ENCODE measurements at regions not wholly inside any gene's neighbourhood (a gene's known extent, or its start where the extent isn't known, plus 50 kb on each side); places are given as distances from the start of the nearest gene placed in this dataset.

GRCh38 chr6:144543006-144543871 lies 258.1 kb downstream of the UTRN start:
- peaks cover 78% of the 10 kb centered on the region for H3K36me3 ChIP-seq (ENCODE audit: control insufficient read depth, insufficient read depth, low read length)
- Mint-ChIP-seq H3K9me3 (peaks cover 0 to 4% (median 0%) of the 10 kb centered on the region in 7 donors), H3K4me1 (peaks cover 5 to 16% (median 9%) of the 10 kb centered on the region in 4 donors), H3K4me3 (no peak overlapping the region), H3K27ac (peak overlapping the region in 2 of 3 donors; percentile 55 to 72), H3K27me3 (no peaks in the 10 kb centered on the region), H3K36me3 (peaks cover 64% of the 10 kb centered on the region)
- H3K4me3 ChIP-seq (ENCODE audit: low read depth, low read length) = no peak overlapping the region
- DNase-seq (no peak), ATAC-seq (ENCODE audit: low read depth in 2 of 2) (no peak)
- H3K27me3 ChIP-seq (ENCODE audit: control insufficient read depth, insufficient read depth, low read length) = no peaks in the 10 kb centered on the region
- H3K27ac ChIP-seq (ENCODE audit: insufficient read depth, low read length, poor library complexity, severe bottlenecking) = no peak overlapping the region
- H3K9me3 ChIP-seq (ENCODE audit: control insufficient read depth in 2 of 2, low read length in 2 of 2) = no peaks in the 10 kb centered on the region
- no peaks in the 10 kb centered on the region for H3K4me1 ChIP-seq (ENCODE audit: control insufficient read depth, insufficient read depth, low read length, poor library complexity, severe bottlenecking)

DNA sequence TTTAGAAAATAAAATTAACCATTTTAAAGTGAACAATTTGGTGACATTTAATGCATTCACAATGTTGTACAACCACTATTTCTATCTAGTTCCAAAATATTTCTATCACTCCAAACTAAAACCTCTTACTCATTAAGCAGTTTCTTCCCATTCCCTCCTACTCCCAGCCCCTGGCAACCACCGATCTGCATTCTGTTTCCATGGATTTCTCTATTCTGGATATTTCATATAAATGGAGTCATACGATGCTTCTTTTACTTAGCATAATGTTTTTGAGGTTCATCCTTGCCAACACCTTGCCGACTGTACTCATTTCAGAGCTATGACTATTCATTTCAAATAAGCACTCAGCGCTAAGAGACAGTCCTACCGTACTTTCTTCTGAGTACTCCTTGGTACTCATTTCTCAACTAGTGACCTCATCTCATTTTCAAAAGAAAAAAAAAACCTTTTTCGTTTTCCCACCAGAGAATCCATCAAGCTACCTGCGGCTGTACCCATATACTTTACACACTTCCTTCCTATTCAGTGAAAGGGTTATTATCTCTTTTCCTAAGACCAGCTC lies 259.2 kb downstream of the UTRN start:
- H3K4me1 ChIP-seq (ENCODE audit: control insufficient read depth, insufficient read depth, low read length, poor library complexity, severe bottlenecking) = no peaks in the 10 kb centered on the region
- H3K4me3 Mint-ChIP-seq = no peak overlapping the region
- H3K27me3 ChIP-seq (ENCODE audit: control insufficient read depth, insufficient read depth, low read length) = no peaks in the 10 kb centered on the region
- no peaks in the 10 kb centered on the region for H3K27me3 Mint-ChIP-seq
- peaks cover 63% of the 10 kb centered on the region for H3K36me3 Mint-ChIP-seq
- peaks cover 80% of the 10 kb centered on the region for H3K36me3 ChIP-seq (ENCODE audit: control insufficient read depth, insufficient read depth, low read length)
- H3K27ac ChIP-seq (ENCODE audit: insufficient read depth, low read length, poor library complexity, severe bottlenecking) = no peak overlapping the region
- H3K4me3 ChIP-seq (ENCODE audit: low read depth, low read length) = no peak overlapping the region
- no peaks in the 10 kb centered on the region for H3K9me3 ChIP-seq (ENCODE audit: control insufficient read depth in 2 of 2, low read length in 2 of 2)
- DNase-seq = peak in 1 of 3 donors; percentile 6
- peaks cover 0 to 4% (median 0%) of the 10 kb centered on the region in 7 donors for H3K9me3 Mint-ChIP-seq
- peaks cover 5 to 16% (median 9%) of the 10 kb centered on the region in 4 donors for H3K4me1 Mint-ChIP-seq
- no peak for ATAC-seq (ENCODE audit: low read depth in 2 of 2)
- peak overlapping the region in 2 of 3 donors; percentile 47 to 74 for H3K27ac Mint-ChIP-seq

- Mint-ChIP-seq H3K36me3 (peaks cover 70% of the 10 kb centered on the region), H3K9me3 (peaks cover 0 to 4% (median 0%) of the 10 kb centered on the region in 7 donors), H3K4me3 (no peak overlapping the region), H3K27me3 (no peaks in the 10 kb centered on the region), H3K27ac (no peak overlapping the region), H3K4me1 (peaks cover 0 to 12% (median 8%) of the 10 kb centered on the region in 4 donors)
- no peaks in the 10 kb centered on the region for H3K4me1 ChIP-seq (ENCODE audit: control insufficient read depth, insufficient read depth, low read length, poor library complexity, severe bottlenecking)
- DNase-seq = no peak
- no peak for ATAC-seq (ENCODE audit: low read depth in 2 of 2)
- peaks cover 80% of the 10 kb centered on the region for H3K36me3 ChIP-seq (ENCODE audit: control insufficient read depth, insufficient read depth, low read length)
- no peaks in the 10 kb centered on the region for H3K9me3 ChIP-seq (ENCODE audit: control insufficient read depth in 2 of 2, low read length in 2 of 2)
- no peak overlapping the region for H3K4me3 ChIP-seq (ENCODE audit: low read depth, low read length)
- H3K27me3 ChIP-seq (ENCODE audit: control insufficient read depth, insufficient read depth, low read length) = no peaks in the 10 kb centered on the region
- no peak overlapping the region for H3K27ac ChIP-seq (ENCODE audit: insufficient read depth, low read length, poor library complexity, severe bottlenecking)
Observed at GRCh38 chr6:144546807-144547206, 261.7 kb downstream of the UTRN start.

GRCh38 chr6:144547409-144547808 lies 262.3 kb downstream of the UTRN start:
- Mint-ChIP-seq H3K27ac (no peak overlapping the region), H3K27me3 (no peaks in the 10 kb centered on the region), H3K36me3 (peaks cover 67% of the 10 kb centered on the region), H3K9me3 (peaks cover 0 to 4% (median 0%) of the 10 kb centered on the region in 7 donors), H3K4me1 (peaks cover 0 to 11% (median 4%) of the 10 kb centered on the region in 4 donors), H3K4me3 (no peak overlapping the region)
- no peaks in the 10 kb centered on the region for H3K9me3 ChIP-seq (ENCODE audit: control insufficient read depth in 2 of 2, low read length in 2 of 2)
- no peak for ATAC-seq (ENCODE audit: low read depth in 2 of 2)
- H3K27me3 ChIP-seq (ENCODE audit: control insufficient read depth, insufficient read depth, low read length) = no peaks in the 10 kb centered on the region
- H3K36me3 ChIP-seq (ENCODE audit: control insufficient read depth, insufficient read depth, low read length) = peaks cover 80% of the 10 kb centered on the region
- no peak overlapping the region for H3K27ac ChIP-seq (ENCODE audit: insufficient read depth, low read length, poor library complexity, severe bottlenecking)
- no peaks in the 10 kb centered on the region for H3K4me1 ChIP-seq (ENCODE audit: control insufficient read depth, insufficient read depth, low read length, poor library complexity, severe bottlenecking)
- H3K4me3 ChIP-seq (ENCODE audit: low read depth, low read length) = no peak overlapping the region
- DNase-seq = no peak

DNA sequence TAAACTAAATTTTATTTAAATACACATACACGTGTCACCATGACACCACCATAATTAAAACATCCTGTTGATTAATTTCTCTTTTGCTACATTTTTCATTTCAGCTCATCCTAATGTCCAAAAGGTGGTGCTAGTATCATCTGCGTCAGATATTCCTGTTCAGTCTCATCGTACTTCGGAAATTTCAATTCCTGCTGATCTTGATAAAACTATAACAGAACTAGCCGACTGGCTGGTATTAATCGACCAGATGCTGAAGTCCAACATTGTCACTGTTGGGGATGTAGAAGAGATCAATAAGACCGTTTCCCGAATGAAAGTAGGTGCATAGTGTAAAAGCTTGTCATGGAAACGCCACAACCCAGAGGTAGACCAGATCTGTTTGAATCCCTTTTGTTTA lies 263.4 kb downstream of the UTRN start:
- Histone ChIP-seq H3K4me3 (ENCODE audit: low read depth, low read length) (no peak overlapping the region), H3K27ac (ENCODE audit: insufficient read depth, low read length, poor library complexity, severe bottlenecking) (no peak overlapping the region), H3K36me3 (ENCODE audit: control insufficient read depth, insufficient read depth, low read length) (peaks cover 75% of the 10 kb centered on the region), H3K4me1 (ENCODE audit: control insufficient read depth, insufficient read depth, low read length, poor library complexity, severe bottlenecking) (no peaks in the 10 kb centered on the region), H3K9me3 (ENCODE audit: control insufficient read depth in 2 of 2, low read length in 2 of 2) (no peaks in the 10 kb centered on the region), H3K27me3 (ENCODE audit: control insufficient read depth, insufficient read depth, low read length) (no peaks in the 10 kb centered on the region)
- peaks cover 61% of the 10 kb centered on the region for H3K36me3 Mint-ChIP-seq
- H3K27me3 Mint-ChIP-seq = no peaks in the 10 kb centered on the region
- H3K4me3 Mint-ChIP-seq = no peak overlapping the region
- peaks cover 0 to 4% (median 0%) of the 10 kb centered on the region in 7 donors for H3K9me3 Mint-ChIP-seq
- DNase-seq (no peak), ATAC-seq (ENCODE audit: low read depth in 2 of 2) (no peak)
- H3K4me1 Mint-ChIP-seq = peaks cover 0 to 9% (median 4%) of the 10 kb centered on the region in 4 donors
- H3K27ac Mint-ChIP-seq = no peak overlapping the region

GRCh38 chr6:144549837-144550747 lies 265.0 kb downstream of the UTRN start:
- no peak overlapping the region for H3K27ac ChIP-seq (ENCODE audit: insufficient read depth, low read length, poor library complexity, severe bottlenecking)
- Mint-ChIP-seq H3K27me3 (no peaks in the 10 kb centered on the region), H3K4me3 (no peak overlapping the region), H3K9me3 (peaks cover 0 to 4% (median 0%) of the 10 kb centered on the region in 7 donors), H3K4me1 (peaks cover 0 to 7% (median 3%) of the 10 kb centered on the region in 4 donors), H3K36me3 (peaks cover 63% of the 10 kb centered on the region), H3K27ac (peak overlapping the region in 1 of 3 donors; percentile 42)
- no peaks in the 10 kb centered on the region for H3K9me3 ChIP-seq (ENCODE audit: control insufficient read depth in 2 of 2, low read length in 2 of 2)
- DNase-seq (no peak), ATAC-seq (ENCODE audit: low read depth in 2 of 2) (no peak)
- H3K36me3 ChIP-seq (ENCODE audit: control insufficient read depth, insufficient read depth, low read length) = peaks cover 78% of the 10 kb centered on the region
- no peaks in the 10 kb centered on the region for H3K4me1 ChIP-seq (ENCODE audit: control insufficient read depth, insufficient read depth, low read length, poor library complexity, severe bottlenecking)
- no peak overlapping the region for H3K4me3 ChIP-seq (ENCODE audit: low read depth, low read length)
- no peaks in the 10 kb centered on the region for H3K27me3 ChIP-seq (ENCODE audit: control insufficient read depth, insufficient read depth, low read length)

GRCh38 chr6:144551339-144551738 lies 266.2 kb downstream of the UTRN start:
- H3K4me3 ChIP-seq (ENCODE audit: low read depth, low read length) = no peak overlapping the region
- ATAC-seq (ENCODE audit: low read depth in 2 of 2) (no peak), DNase-seq (no peak)
- no peak overlapping the region for H3K27ac Mint-ChIP-seq
- peaks cover 0 to 7% (median under 1%) of the 10 kb centered on the region in 4 donors for H3K4me1 Mint-ChIP-seq
- no peak overlapping the region for H3K27ac ChIP-seq (ENCODE audit: insufficient read depth, low read length, poor library complexity, severe bottlenecking)
- H3K9me3 Mint-ChIP-seq = no peaks in the 10 kb centered on the region
- no peak overlapping the region for H3K4me3 Mint-ChIP-seq
- H3K27me3 Mint-ChIP-seq = no peaks in the 10 kb centered on the region
- H3K9me3 ChIP-seq (ENCODE audit: control insufficient read depth in 2 of 2, low read length in 2 of 2) = no peaks in the 10 kb centered on the region
- H3K36me3 Mint-ChIP-seq = peaks cover 64% of the 10 kb centered on the region
- H3K27me3 ChIP-seq (ENCODE audit: control insufficient read depth, insufficient read depth, low read length) = no peaks in the 10 kb centered on the region
- H3K36me3 ChIP-seq (ENCODE audit: control insufficient read depth, insufficient read depth, low read length) = peaks cover 81% of the 10 kb centered on the region
- no peaks in the 10 kb centered on the region for H3K4me1 ChIP-seq (ENCODE audit: control insufficient read depth, insufficient read depth, low read length, poor library complexity, severe bottlenecking)
